ENCODE measurements at regions not wholly inside any gene's neighbourhood (a gene's known extent, or its start where the extent isn't known, plus 50 kb on each side); places are given as distances from the start of the nearest gene placed in this dataset.
A peak's percentile ranks its signal among the peaks of the same experiment; 100 is the strongest.
"Not testable (repeated sequence)": the region's sequence is repeated elsewhere in the genome, so short reads cannot be mapped to it uniquely, and the experiment has no call there.

- TF ChIP-seq CTCF (IDR thresholded peaks at IDR 0.05; ENCODE audit: low read depth, low read length) = no peak
- no peaks in the 10 kb centered on the region for H3K36me3 ChIP-seq
- no peak overlapping the region for H3K27ac ChIP-seq
- H3K4me3 ChIP-seq (ENCODE audit: low read depth, low read length) = no peak overlapping the region
- H3K27me3 ChIP-seq (ENCODE audit: insufficient read depth, low read depth, severe bottlenecking) = no peaks in the 10 kb centered on the region
- no peaks in the 10 kb centered on the region for H3K9me3 ChIP-seq (ENCODE audit: severe bottlenecking)
- DNase-seq = no peak
Measured at GRCh38 chr5:99033014-99033900, 104.5 kb upstream of the CHD1 start.

- Histone ChIP-seq H3K4me3 (ENCODE audit: low read depth, low read length) (no peak overlapping the region), H3K36me3 (no peaks in the 10 kb centered on the region), H3K27ac (no peak overlapping the region), H3K9me3 (ENCODE audit: severe bottlenecking) (no peaks in the 10 kb centered on the region), H3K27me3 (ENCODE audit: insufficient read depth, low read depth, severe bottlenecking) (no peaks in the 10 kb centered on the region)
- peak; percentile 65 for DNase-seq
- TF ChIP-seq CTCF (IDR thresholded peaks at IDR 0.05; ENCODE audit: low read depth, low read length) = peak; percentile 69
Measured at GRCh38 chr5:99032234-99033013, 103.6 kb upstream of the CHD1 start.

- TF ChIP-seq CTCF (IDR thresholded peaks at IDR 0.05; ENCODE audit: low read depth, low read length) = no peak
- H3K27me3 ChIP-seq (ENCODE audit: insufficient read depth, low read depth, severe bottlenecking) = no peaks in the 10 kb centered on the region
- H3K36me3 ChIP-seq = no peaks in the 10 kb centered on the region
- H3K4me3 ChIP-seq (ENCODE audit: low read depth, low read length) = no peak overlapping the region
- H3K27ac ChIP-seq = no peak overlapping the region
- DNase-seq = no peak
- no peaks in the 10 kb centered on the region for H3K9me3 ChIP-seq (ENCODE audit: severe bottlenecking)
Measured at GRCh38 chr5:99030906-99031440, 102.2 kb upstream of the CHD1 start.

- Histone ChIP-seq H3K4me3 (ENCODE audit: low read depth, low read length) (no peak overlapping the region), H3K36me3 (no peaks in the 10 kb centered on the region), H3K27me3 (ENCODE audit: insufficient read depth, low read depth, severe bottlenecking) (no peaks in the 10 kb centered on the region), H3K9me3 (ENCODE audit: severe bottlenecking) (no peaks in the 10 kb centered on the region), H3K27ac (no peak overlapping the region)
- no peak for DNase-seq
- TF ChIP-seq CTCF (IDR thresholded peaks at IDR 0.05; ENCODE audit: low read depth, low read length) = no peak
Measured at GRCh38 chr5:99029172-99029571, 100.4 kb upstream of the CHD1 start.

GRCh38 chr5:99028170-99028569 is 99.4 kb upstream of the CHD1 start:
- not testable (repeated sequence) for H3K9me3 ChIP-seq (ENCODE audit: severe bottlenecking); H3K27me3 ChIP-seq (ENCODE audit: insufficient read depth, low read depth, severe bottlenecking); H3K4me3 ChIP-seq (ENCODE audit: low read depth, low read length); DNase-seq; H3K27ac ChIP-seq; H3K36me3 ChIP-seq

Measured in WERI-Rb-1 (cell line).